ENCODE measurements at regions not wholly inside any gene's neighbourhood (a gene's known extent, or its start where the extent isn't known, plus 50 kb on each side); places are given as distances from the start of the nearest gene placed in this dataset.

DNA sequence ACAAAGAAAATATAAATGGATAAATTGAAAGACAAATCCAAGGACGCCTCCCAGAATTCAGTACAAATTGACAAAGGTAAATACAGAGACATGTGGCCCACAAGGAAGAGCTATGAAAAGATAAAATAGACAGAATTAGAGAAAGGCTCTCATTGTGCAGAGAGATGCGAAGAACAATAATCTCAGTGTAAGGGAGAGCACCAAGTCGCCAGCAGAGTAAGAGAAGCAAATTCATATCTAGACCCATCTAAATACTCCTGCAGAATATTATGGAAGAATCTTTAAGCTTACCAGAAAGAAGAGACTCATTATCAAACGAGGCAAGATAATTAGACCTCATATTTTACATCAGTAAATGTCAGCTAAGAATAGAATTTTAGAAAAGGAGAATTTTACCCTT, 101.7 kb upstream of the ITGA1 start:
- Mint-ChIP-seq H3K4me1 (ENCODE audit: low read depth) (no peaks in the 10 kb centered on the region), H3K27ac (no peak overlapping the region), H3K27me3 (ENCODE audit: low read depth) (peaks cover 29% of the 10 kb centered on the region), H3K4me3 (ENCODE audit: low read depth) (no peak overlapping the region), H3K9me3 (no peaks in the 10 kb centered on the region), H3K36me3 (ENCODE audit: low read depth) (no peaks in the 10 kb centered on the region)
- intact Hi-C loops (cut with micrococcal nuclease) = no loop called here
- DNase-seq (ENCODE audit: low spot score) = no peak

DNA sequence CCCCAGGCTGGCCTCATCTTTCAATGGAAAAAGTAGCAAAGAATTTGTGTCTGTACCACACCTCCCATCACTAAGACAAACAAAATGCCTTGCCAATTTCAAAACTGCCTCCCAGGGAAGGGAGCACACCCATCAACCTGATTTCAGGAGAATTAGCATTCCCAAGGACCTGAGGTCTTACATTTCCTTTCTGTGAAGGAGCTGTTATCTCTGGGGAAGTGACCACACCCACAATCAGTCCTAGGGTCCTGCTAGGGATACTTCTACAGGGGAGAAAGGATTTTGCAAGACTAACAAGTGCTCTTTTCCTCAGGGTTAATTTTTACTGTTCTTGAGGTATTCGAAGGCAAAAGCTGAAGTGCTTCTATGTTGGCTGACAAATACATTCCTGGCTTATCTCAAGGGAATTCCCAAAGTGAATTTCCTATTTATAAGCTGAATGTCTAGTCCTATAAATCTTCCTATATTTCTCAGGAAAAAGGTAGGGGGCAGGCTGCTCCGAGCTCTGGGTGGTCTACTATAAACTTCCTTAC, 97.4 kb upstream of the ITGA1 start:
- no peak for DNase-seq (ENCODE audit: low spot score)
- H3K4me1 Mint-ChIP-seq (ENCODE audit: low read depth) = peaks cover 7% of the 10 kb centered on the region
- H3K36me3 Mint-ChIP-seq (ENCODE audit: low read depth) = no peaks in the 10 kb centered on the region
- intact Hi-C loops (cut with micrococcal nuclease) = no loop called here
- no peaks in the 10 kb centered on the region for H3K9me3 Mint-ChIP-seq
- H3K27me3 Mint-ChIP-seq (ENCODE audit: low read depth) = peaks cover 50% of the 10 kb centered on the region
- no peak overlapping the region for H3K4me3 Mint-ChIP-seq (ENCODE audit: low read depth)
- H3K27ac Mint-ChIP-seq = no peak overlapping the region

DNA sequence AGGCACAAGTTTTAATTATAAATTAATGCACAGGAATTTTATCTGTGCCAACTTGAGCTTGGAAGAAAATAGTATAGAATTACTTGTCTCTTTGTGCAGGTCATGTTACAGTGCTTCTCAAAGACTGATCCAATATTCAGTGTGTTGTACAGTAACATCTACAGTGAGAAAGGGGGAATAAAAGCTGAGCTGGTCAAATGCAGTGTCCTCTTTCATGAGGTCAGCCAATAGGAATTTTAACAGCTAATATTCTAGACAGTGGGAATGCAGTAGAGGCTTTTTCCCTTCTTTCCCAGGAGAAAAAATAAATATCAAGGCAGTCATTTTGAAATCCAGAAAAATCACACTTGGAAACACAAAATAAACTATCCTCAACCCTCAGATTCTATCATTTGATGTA, 95.7 kb upstream of the ITGA1 start:
- no peak for DNase-seq (ENCODE audit: low spot score)
- no peaks in the 10 kb centered on the region for H3K9me3 Mint-ChIP-seq
- peaks cover 3% of the 10 kb centered on the region for H3K36me3 Mint-ChIP-seq (ENCODE audit: low read depth)
- H3K4me1 Mint-ChIP-seq (ENCODE audit: low read depth) = peaks cover 9% of the 10 kb centered on the region
- no peak overlapping the region for H3K4me3 Mint-ChIP-seq (ENCODE audit: low read depth)
- H3K27ac Mint-ChIP-seq = no peak overlapping the region
- peaks cover 44% of the 10 kb centered on the region for H3K27me3 Mint-ChIP-seq (ENCODE audit: low read depth)
- intact Hi-C loops (cut with micrococcal nuclease) = no loop called here

DNA sequence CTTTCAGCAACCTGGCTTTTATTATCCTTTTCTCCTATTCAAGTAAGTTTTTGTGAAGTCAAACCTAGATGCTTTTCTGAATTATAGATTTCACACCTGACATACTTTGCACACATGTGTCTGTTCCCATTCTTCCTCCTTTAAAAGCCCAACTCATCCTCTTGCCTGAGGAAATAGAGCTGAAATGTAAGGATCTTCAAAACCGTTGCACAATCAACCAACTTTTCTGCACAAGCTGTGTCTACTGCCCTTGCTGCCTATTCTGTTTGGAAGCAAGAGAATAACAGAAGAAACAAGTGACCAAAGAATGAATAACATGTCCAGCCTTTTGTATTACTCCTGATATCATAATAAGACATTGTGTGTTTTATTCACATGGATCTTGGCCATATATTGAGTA, 95.1 kb upstream of the ITGA1 start:
- H3K9me3 Mint-ChIP-seq = no peaks in the 10 kb centered on the region
- H3K27ac Mint-ChIP-seq = no peak overlapping the region
- H3K4me1 Mint-ChIP-seq (ENCODE audit: low read depth) = peaks cover 9% of the 10 kb centered on the region
- DNase-seq (ENCODE audit: low spot score) = no peak
- no peak overlapping the region for H3K4me3 Mint-ChIP-seq (ENCODE audit: low read depth)
- H3K36me3 Mint-ChIP-seq (ENCODE audit: low read depth) = peaks cover 4% of the 10 kb centered on the region
- intact Hi-C loops (cut with micrococcal nuclease) = loop anchor here (1.0 kb wide), 1 partner anchor 223 kb away; no protein-coding TSS in a partner anchor
- peaks cover 44% of the 10 kb centered on the region for H3K27me3 Mint-ChIP-seq (ENCODE audit: low read depth)

DNA sequence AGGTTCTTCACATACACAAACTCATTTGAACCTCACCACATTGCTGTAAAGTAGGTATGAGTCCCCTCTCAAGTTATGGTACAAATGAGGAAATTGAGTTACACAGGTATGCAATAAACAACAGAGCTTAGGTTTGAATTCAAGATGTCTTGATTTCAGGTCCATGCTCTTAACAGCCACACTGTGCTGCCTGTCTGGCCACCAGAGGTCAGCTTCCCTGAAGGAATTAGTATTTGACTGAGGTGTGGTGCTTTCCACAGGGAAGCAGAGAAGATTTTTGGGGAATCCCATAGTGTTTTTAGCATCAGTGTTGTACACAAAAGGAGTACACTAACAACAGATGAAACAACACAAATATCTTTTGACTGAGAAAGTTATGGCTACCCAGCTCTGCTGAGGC, 94.4 kb upstream of the ITGA1 start:
- DNase-seq (ENCODE audit: low spot score) = no peak
- Mint-ChIP-seq H3K4me3 (ENCODE audit: low read depth) (no peak overlapping the region), H3K4me1 (ENCODE audit: low read depth) (peaks cover 9% of the 10 kb centered on the region), H3K9me3 (no peaks in the 10 kb centered on the region), H3K27me3 (ENCODE audit: low read depth) (peaks cover 43% of the 10 kb centered on the region), H3K36me3 (ENCODE audit: low read depth) (peaks cover 4% of the 10 kb centered on the region), H3K27ac (no peak overlapping the region)
- intact Hi-C loops (cut with micrococcal nuclease) = loop anchor here (1.0 kb wide), 1 partner anchor 222 kb away; no protein-coding TSS in a partner anchor

DNA sequence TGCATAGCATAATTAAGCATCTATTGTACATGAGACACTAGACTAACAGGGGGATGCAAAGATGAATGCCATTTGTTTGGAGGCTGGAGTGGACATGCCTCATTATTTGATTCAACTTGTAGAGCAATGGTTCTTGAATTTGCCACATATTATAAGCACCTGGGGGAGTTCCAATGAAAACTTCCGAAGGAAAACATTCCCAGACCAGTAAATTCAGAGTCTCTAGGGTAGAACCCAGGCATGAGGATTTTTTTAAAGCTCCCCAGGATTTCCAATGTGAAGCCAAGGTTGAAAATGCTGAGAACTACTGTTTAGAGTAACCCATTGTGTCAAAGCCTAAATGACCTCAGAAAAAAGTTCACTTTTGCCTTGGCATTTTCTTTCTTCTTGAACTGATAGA, 93.9 kb upstream of the ITGA1 start:
- peaks cover 41% of the 10 kb centered on the region for H3K27me3 Mint-ChIP-seq (ENCODE audit: low read depth)
- intact Hi-C loops (cut with micrococcal nuclease) = loop anchor here (1.0 kb wide), 1 partner anchor 221 kb away; no protein-coding TSS in a partner anchor

DNA sequence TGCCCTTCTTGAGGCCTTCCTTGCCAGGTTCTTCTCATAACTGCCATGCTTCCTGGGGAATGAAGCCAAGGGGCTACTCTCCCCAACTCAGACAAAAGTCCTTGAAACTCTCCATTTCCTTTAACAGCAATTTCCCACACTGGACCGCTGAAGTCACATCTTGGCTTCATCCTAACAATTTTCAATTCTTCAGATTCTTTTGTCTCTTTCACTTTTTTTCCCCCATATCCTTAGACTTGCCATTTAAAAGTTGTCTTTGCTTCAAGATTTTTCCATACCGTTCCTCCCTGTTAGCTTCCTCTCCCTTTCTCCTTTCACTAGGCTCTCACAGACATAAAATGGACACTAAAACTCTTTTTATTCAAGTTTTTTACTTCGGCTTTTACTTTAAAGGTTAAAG, 93.1 kb upstream of the ITGA1 start:
- intact Hi-C loops (cut with micrococcal nuclease) = no loop called here

More for the DNA sequence above, 93.9 kb upstream of the ITGA1 start:
- Mint-ChIP-seq H3K9me3 (no peaks in the 10 kb centered on the region), H3K4me1 (ENCODE audit: low read depth) (peaks cover 9% of the 10 kb centered on the region), H3K27ac (no peak overlapping the region), H3K4me3 (ENCODE audit: low read depth) (no peak overlapping the region), H3K36me3 (ENCODE audit: low read depth) (peaks cover 4% of the 10 kb centered on the region)
- no peak for DNase-seq (ENCODE audit: low spot score)

DNA sequence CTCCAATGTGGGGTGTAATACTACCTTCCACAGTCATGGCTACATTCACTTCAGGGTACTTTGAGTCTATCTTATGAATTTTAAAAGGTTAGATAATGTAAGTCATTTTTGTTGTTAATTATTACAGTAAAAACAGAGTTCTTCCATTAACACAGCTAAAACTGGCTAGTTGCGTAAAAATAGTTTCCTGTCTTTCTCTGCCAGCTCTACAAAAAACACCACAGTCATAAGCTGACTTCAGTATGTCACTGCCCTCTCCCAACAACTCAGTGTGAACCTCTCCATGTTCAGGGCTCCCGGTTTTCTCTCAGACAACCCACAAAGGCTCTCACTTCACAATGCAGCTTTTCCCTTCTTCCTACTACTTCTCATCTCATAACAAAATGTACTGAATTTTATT, 84.8 kb upstream of the ITGA1 start:
- no peaks in the 10 kb centered on the region for H3K9me3 Mint-ChIP-seq
- H3K4me1 Mint-ChIP-seq (ENCODE audit: low read depth) = peaks cover 23% of the 10 kb centered on the region
- H3K36me3 Mint-ChIP-seq (ENCODE audit: low read depth) = peaks cover 2% of the 10 kb centered on the region
- peaks cover 7% of the 10 kb centered on the region for H3K27me3 Mint-ChIP-seq (ENCODE audit: low read depth)
- no peak for DNase-seq (ENCODE audit: low spot score)
- intact Hi-C loops (cut with micrococcal nuclease) = no loop called here
- H3K4me3 Mint-ChIP-seq (ENCODE audit: low read depth) = no peak overlapping the region
- no peak overlapping the region for H3K27ac Mint-ChIP-seq

More for the DNA sequence above, 93.1 kb upstream of the ITGA1 start:
- Mint-ChIP-seq H3K27ac (no peak overlapping the region), H3K9me3 (no peaks in the 10 kb centered on the region), H3K4me1 (ENCODE audit: low read depth) (peaks cover 9% of the 10 kb centered on the region), H3K27me3 (ENCODE audit: low read depth) (peaks cover 37% of the 10 kb centered on the region), H3K4me3 (ENCODE audit: low read depth) (no peak overlapping the region), H3K36me3 (ENCODE audit: low read depth) (peaks cover 4% of the 10 kb centered on the region)
- DNase-seq (ENCODE audit: low spot score) = no peak

DNA sequence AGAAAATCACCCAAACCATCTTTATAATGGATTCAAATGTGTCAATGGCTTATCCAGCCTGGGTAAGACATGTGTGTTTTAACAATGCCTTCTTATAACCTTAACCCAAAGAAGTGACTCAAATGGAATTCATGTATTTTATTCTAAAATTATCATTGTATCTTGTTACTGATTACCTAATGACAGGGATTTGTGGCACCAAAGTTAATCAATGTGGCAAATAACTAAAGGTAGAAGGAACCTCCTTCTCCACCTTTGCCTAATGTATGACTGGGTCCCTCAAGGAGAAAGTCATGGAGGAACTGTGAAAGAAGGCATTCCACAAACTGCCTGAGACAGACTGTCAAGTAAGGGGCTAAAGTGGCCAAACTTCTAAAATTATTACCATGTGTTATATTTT, 84.4 kb upstream of the ITGA1 start:
- peaks cover 25% of the 10 kb centered on the region for H3K4me1 Mint-ChIP-seq (ENCODE audit: low read depth)
- no peak overlapping the region for H3K27ac Mint-ChIP-seq
- intact Hi-C loops (cut with micrococcal nuclease) = no loop called here

DNA sequence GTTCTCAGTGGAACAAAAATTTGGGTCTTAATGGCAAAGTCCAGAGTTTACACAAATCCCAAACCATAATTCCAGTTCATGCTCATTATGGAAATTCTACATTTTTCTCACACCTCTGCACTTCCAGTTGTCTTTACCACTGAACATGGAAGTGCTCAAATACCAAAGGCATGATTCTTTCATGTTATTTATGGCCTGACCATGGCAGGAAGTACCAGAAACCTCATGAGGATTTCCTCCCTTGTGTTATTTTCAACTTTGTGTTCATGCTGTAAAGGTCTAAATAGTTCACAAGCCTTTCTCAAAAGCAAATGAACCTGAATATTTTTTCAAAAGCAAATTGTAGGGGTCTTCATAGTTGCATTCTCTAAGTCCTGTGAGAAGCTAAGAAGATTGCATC, 82.0 kb upstream of the ITGA1 start:
- Mint-ChIP-seq H3K27me3 (ENCODE audit: low read depth) (peaks cover 8% of the 10 kb centered on the region), H3K36me3 (ENCODE audit: low read depth) (peaks cover 3% of the 10 kb centered on the region), H3K9me3 (no peaks in the 10 kb centered on the region), H3K4me3 (ENCODE audit: low read depth) (no peak overlapping the region), H3K27ac (no peak overlapping the region), H3K4me1 (ENCODE audit: low read depth) (peaks cover 45% of the 10 kb centered on the region)
- intact Hi-C loops (cut with micrococcal nuclease) = no loop called here
- DNase-seq (ENCODE audit: low spot score) = no peak

More for the DNA sequence above, 84.4 kb upstream of the ITGA1 start:
- no peaks in the 10 kb centered on the region for H3K9me3 Mint-ChIP-seq
- H3K36me3 Mint-ChIP-seq (ENCODE audit: low read depth) = peaks cover 3% of the 10 kb centered on the region
- DNase-seq (ENCODE audit: low spot score) = no peak
- H3K27me3 Mint-ChIP-seq (ENCODE audit: low read depth) = peaks cover 8% of the 10 kb centered on the region
- no peak overlapping the region for H3K4me3 Mint-ChIP-seq (ENCODE audit: low read depth)

DNA sequence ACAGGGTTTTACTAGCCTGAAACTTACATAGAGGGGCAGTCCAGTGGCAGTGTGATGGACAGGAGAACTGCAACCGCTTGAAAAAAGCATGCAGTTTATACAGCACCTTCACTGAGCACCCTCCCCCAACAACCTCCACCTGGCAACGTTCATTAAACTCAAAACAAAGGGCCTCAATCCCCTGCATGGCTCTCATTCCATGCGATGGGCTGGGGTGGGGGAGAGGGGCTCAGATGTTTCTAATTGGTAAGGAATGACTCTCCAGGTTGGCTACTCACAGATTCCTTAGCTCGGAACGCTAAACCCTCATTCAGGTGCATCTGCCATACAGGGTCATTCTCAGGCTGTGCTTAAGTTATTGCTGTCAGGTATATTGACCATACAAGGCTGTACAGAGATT, 80.9 kb upstream of the ITGA1 start:
- H3K27me3 Mint-ChIP-seq (ENCODE audit: low read depth) = peaks cover 8% of the 10 kb centered on the region
- no peaks in the 10 kb centered on the region for H3K9me3 Mint-ChIP-seq
- H3K4me3 Mint-ChIP-seq (ENCODE audit: low read depth) = no peak overlapping the region
- DNase-seq (ENCODE audit: low spot score) = no peak
- intact Hi-C loops (cut with micrococcal nuclease) = no loop called here
- peaks cover 3% of the 10 kb centered on the region for H3K36me3 Mint-ChIP-seq (ENCODE audit: low read depth)
- no peak overlapping the region for H3K27ac Mint-ChIP-seq
- peaks cover 52% of the 10 kb centered on the region for H3K4me1 Mint-ChIP-seq (ENCODE audit: low read depth)

DNA sequence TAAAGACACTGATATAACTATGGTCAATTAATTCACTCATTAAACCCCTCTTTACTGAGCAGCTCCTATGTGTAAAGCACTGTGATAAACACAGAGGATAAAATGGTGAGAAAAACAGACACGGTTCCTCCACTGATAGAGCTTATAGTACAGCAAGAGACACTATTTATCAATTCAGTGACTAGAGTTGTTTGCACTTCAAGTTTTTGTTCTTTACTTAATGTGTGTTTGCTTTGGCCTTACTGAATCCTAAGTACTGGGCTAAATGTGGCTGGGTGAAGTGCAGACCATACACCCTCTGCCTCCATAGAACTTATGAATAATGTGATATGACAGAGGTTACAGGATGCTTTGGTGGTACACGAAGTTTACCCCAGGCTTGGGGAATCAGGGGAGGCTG, 80.1 kb upstream of the ITGA1 start:
- no peak for DNase-seq (ENCODE audit: low spot score)
- intact Hi-C loops (cut with micrococcal nuclease) = no loop called here
- H3K36me3 Mint-ChIP-seq (ENCODE audit: low read depth) = peaks cover 3% of the 10 kb centered on the region
- H3K27me3 Mint-ChIP-seq (ENCODE audit: low read depth) = peaks cover 4% of the 10 kb centered on the region
- H3K9me3 Mint-ChIP-seq = peaks cover under 1% of the 10 kb centered on the region
- no peak overlapping the region for H3K27ac Mint-ChIP-seq
- no peak overlapping the region for H3K4me3 Mint-ChIP-seq (ENCODE audit: low read depth)
- peaks cover 54% of the 10 kb centered on the region for H3K4me1 Mint-ChIP-seq (ENCODE audit: low read depth)

DNA sequence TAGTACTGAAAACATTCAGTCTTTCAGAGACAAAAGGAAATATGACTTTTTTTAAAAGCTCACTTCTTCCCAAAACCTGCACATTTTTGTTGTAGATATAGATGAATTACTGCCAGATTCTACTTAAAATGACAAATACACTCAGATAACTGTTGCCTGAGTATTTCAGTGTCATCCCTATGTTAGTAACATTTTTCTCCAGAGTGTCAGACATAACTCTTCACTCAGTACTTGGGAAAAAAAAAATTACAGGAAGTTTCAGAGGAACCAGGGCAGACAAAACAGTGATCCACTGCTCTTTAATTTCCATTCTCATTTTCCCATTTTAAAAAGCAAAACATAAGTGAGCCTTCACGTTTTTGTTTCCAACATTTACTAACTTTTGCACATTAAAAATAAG, 79.3 kb upstream of the ITGA1 start:
- intact Hi-C loops (cut with micrococcal nuclease) = no loop called here
- Mint-ChIP-seq H3K36me3 (ENCODE audit: low read depth) (peaks cover 10% of the 10 kb centered on the region), H3K27me3 (ENCODE audit: low read depth) (peaks cover 4% of the 10 kb centered on the region), H3K4me1 (ENCODE audit: low read depth) (peaks cover 55% of the 10 kb centered on the region), H3K9me3 (peaks cover 5% of the 10 kb centered on the region), H3K4me3 (ENCODE audit: low read depth) (no peak overlapping the region), H3K27ac (no peak overlapping the region)
- no peak for DNase-seq (ENCODE audit: low spot score)
